Mammary epithelial cell (primary cell): ENCODE measurements at regions not wholly inside any gene's neighbourhood (a gene's known extent, or its start where the extent isn't known, plus 50 kb on each side); places are given as distances from the start of the nearest gene placed in this dataset.

ENCODE experiments used
- EZH2 ChIP-seq: IDR thresholded peaks from 2 replicates; pipeline ENCODE4 v1.6.1; 2012; ENCODE audit warnings: low read length, inconsistent platforms, borderline replicate concordance
- TF ChIP-seq, protein P1 (sequence below), 2 donors: IDR thresholded peaks in 1 of 2; conservative IDR thresholded peaks in 1 of 2; 2 replicates each; pipeline ENCODE4 v1.5.1; 2011 to 2012; ENCODE audit warnings: inconsistent platforms in 2 of 2, low read length in 2 of 2, mild to moderate bottlenecking in 2 of 2, control low read depth in 1 of 2, low read depth in 1 of 2; ENCODE audit not compliant: insufficient read depth in 1 of 2; ENCODE audit errors: extremely low read depth in 1 of 2

DNA sequence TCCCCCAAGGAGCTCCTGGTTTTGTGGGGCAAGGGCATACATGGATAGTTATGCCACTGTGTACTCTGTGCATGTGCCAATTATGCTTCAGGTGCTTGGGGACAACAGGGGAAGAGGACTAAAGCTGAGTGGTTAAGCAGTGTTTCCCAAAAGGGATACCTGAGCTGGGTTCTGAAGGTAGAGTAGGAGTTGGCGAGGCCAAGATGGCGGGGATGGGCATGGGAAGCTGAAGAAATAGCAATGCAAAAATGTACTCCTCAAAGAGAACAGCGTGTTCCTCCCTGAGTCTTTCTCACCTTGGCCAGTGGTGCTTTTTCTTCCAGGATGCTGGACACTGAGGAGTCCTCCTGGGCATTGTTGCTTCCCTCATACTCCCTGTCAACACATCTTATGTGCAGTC is 90.0 kb upstream of the LARGE1 start:
- TF ChIP-seq, protein P1, sequence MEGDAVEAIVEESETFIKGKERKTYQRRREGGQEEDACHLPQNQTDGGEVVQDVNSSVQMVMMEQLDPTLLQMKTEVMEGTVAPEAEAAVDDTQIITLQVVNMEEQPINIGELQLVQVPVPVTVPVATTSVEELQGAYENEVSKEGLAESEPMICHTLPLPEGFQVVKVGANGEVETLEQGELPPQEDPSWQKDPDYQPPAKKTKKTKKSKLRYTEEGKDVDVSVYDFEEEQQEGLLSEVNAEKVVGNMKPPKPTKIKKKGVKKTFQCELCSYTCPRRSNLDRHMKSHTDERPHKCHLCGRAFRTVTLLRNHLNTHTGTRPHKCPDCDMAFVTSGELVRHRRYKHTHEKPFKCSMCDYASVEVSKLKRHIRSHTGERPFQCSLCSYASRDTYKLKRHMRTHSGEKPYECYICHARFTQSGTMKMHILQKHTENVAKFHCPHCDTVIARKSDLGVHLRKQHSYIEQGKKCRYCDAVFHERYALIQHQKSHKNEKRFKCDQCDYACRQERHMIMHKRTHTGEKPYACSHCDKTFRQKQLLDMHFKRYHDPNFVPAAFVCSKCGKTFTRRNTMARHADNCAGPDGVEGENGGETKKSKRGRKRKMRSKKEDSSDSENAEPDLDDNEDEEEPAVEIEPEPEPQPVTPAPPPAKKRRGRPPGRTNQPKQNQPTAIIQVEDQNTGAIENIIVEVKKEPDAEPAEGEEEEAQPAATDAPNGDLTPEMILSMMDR (conservative IDR thresholded peaks at IDR 0.05 in 1 of 2, IDR thresholded peaks at IDR 0.05 in 1 of 2; ENCODE audit: extremely low read depth in 1 of 2, insufficient read depth in 1 of 2, low read depth in 1 of 2, low read length in 2 of 2): no peak
- no peak for TF ChIP-seq EZH2
